IMR-90 (cell line): ENCODE measurements at regions not wholly inside any gene's neighbourhood (a gene's known extent, or its start where the extent isn't known, plus 50 kb on each side); places are given as distances from the start of the nearest gene placed in this dataset.

Experiments used
- BHLHE40 ChIP-seq: fragments of 150-350 bp; IDR thresholded peaks from 2 replicates; pipeline ENCODE4 v1.6.1; 2016; ENCODE audit warnings: mild to moderate bottlenecking, low read depth, low read length
- POLR2A ChIP-seq: IDR thresholded peaks from 2 replicates; pipeline ENCODE4 v1.6.1; 2012; ENCODE audit warnings: mild to moderate bottlenecking, low read depth, low read length
- RAD21 ChIP-seq: IDR thresholded peaks from 2 replicates; pipeline ENCODE4 v1.6.1; 2012; ENCODE audit warnings: low read length, improper control_type of control experiment
- RCOR1 ChIP-seq: IDR thresholded peaks from 2 replicates; pipeline ENCODE4 v1.6.1; 2012; ENCODE audit warnings: mild to moderate bottlenecking, low read length, improper control_type of control experiment; ENCODE audit not compliant: insufficient replicate concordance
- TF ChIP-seq, protein P1 (sequence below): conservative IDR thresholded peaks from 2 replicates; pipeline ENCODE4 v1.5.1; 2012; ENCODE audit warnings: mild to moderate bottlenecking, low read depth, low read length, improper control_type of control experiment
- TF ChIP-seq, protein P2 (sequence below): fragments of 150-350 bp; IDR thresholded peaks from 2 replicates; pipeline ENCODE4 v1.6.1; 2016; ENCODE audit warnings: low read depth, mild to moderate bottlenecking, low read length, moderate library complexity, borderline replicate concordance

DNA sequence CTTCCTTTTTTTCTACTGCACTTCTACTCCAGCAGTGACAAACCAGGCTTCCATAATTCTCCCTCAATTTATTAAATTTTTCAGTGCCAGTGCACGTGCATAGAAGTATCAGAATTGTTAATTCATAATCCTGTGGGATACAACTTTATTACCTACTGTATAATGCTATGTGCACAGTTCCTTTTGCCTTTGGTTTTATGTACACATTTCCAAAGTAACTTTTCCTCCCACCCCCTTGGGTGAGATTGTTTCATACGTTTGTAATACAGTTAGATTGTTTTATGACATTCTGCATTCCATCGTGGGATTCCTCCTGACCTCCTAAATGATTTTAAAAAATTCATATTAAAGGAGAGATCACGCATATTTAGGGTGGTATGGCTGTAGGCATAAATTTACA, 128.1 kb downstream of the TTC6 start:
- TF ChIP-seq, protein P1, sequence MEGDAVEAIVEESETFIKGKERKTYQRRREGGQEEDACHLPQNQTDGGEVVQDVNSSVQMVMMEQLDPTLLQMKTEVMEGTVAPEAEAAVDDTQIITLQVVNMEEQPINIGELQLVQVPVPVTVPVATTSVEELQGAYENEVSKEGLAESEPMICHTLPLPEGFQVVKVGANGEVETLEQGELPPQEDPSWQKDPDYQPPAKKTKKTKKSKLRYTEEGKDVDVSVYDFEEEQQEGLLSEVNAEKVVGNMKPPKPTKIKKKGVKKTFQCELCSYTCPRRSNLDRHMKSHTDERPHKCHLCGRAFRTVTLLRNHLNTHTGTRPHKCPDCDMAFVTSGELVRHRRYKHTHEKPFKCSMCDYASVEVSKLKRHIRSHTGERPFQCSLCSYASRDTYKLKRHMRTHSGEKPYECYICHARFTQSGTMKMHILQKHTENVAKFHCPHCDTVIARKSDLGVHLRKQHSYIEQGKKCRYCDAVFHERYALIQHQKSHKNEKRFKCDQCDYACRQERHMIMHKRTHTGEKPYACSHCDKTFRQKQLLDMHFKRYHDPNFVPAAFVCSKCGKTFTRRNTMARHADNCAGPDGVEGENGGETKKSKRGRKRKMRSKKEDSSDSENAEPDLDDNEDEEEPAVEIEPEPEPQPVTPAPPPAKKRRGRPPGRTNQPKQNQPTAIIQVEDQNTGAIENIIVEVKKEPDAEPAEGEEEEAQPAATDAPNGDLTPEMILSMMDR: no peak
- TF ChIP-seq RCOR1: no peak
- no peak for TF ChIP-seq POLR2A
- no peak for TF ChIP-seq BHLHE40
- TF ChIP-seq, protein P2, sequence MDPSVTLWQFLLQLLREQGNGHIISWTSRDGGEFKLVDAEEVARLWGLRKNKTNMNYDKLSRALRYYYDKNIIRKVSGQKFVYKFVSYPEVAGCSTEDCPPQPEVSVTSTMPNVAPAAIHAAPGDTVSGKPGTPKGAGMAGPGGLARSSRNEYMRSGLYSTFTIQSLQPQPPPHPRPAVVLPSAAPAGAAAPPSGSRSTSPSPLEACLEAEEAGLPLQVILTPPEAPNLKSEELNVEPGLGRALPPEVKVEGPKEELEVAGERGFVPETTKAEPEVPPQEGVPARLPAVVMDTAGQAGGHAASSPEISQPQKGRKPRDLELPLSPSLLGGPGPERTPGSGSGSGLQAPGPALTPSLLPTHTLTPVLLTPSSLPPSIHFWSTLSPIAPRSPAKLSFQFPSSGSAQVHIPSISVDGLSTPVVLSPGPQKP: no peak
- no peak for TF ChIP-seq RAD21
